CD4-positive, alpha-beta T cell treated with Interleukin-17A for 1 hour (primary cell): ENCODE measurements at regions not wholly inside any gene's neighbourhood (a gene's known extent, or its start where the extent isn't known, plus 50 kb on each side); places are given as distances from the start of the nearest gene placed in this dataset.

ENCODE experiments used
- DNase-seq: peaks from one replicate; pipeline ENCODE4 v3.0.0-alpha.2; 2020

DNA sequence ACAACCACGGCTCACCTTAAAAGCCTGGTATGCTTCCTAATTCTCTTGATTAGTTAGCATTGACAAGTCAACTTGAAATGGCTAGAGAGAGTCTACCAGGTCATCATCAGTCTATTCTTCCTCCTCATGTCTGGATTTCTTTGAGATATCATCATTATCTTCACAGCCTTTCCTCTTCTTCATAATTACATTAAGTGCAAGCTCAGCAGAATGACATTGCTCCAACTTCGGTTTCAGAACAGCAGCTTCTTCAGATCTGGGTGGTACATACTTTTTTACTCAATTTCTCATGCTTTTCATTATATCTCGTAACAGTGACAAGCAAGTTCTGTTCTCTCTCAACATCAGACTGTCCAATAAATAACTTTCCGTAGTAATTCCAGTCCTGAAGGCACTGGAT, 337.5 kb upstream of the TENM3 start:
- DNase-seq, result no peak

DNA sequence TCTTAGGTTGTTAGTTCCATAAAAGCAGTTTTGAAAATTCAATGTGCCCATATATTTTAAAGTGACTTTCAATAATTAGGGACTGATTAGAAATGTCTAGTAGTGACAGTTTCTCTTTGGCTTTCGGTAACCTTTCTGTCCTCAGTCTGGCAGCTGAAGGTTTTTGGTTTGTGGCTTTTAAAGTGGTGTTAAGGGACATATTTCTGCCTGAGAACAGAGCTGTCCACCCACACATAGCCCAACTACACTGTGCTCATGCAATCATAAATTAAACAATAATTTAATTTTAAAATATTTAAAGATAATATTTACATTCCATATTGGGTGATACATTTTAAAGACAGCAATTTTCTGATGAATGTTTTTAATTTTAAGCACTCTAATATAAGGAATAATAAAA, 335.0 kb upstream of the TENM3 start:
- DNase-seq, result no peak

DNA sequence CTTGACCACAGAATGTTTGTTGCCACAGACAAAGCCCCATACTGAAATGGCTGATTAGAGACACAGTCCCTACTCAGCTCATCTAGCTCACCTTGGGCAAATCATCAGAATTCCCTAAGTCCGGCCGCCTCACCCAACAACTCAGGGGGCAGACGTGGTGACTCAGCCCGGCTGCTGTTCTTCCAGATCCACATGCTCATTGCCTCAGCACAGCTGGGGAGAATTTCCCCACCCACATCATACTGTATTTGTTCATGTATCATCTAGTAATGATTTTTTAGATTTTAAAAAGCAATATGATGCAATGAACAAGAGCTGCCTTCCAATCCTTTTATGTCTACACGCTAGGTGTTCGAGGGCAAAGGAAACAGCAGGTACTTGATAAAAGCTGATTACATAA, 333.8 kb upstream of the TENM3 start:
- no peak for DNase-seq

DNA sequence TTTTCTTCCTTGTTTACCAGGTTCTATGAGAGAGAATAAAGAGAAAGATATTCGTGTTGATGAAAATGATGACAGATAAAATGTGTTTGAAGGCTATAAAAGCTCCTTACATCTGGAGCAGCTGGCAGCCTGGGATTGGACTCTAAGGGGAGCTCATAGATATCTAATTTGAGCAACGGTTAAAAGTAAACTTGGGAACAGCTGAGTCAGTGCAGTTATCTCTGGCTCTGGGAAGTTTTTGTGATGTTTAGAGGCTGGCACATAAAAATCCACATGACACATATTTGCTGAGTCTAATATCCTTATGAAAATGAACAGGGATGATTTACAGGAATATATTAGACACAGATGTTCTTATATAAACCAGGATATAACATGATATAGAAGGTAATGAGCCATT, 331.8 kb upstream of the TENM3 start:
- no peak for DNase-seq

- no peak for DNase-seq
Measured at GRCh38 chr4:181933471-181933870, 309.7 kb upstream of the TENM3 start.

GRCh38 chr4:181938631-181939030, 304.6 kb upstream of the TENM3 start:
- DNase-seq, result no peak

DNA sequence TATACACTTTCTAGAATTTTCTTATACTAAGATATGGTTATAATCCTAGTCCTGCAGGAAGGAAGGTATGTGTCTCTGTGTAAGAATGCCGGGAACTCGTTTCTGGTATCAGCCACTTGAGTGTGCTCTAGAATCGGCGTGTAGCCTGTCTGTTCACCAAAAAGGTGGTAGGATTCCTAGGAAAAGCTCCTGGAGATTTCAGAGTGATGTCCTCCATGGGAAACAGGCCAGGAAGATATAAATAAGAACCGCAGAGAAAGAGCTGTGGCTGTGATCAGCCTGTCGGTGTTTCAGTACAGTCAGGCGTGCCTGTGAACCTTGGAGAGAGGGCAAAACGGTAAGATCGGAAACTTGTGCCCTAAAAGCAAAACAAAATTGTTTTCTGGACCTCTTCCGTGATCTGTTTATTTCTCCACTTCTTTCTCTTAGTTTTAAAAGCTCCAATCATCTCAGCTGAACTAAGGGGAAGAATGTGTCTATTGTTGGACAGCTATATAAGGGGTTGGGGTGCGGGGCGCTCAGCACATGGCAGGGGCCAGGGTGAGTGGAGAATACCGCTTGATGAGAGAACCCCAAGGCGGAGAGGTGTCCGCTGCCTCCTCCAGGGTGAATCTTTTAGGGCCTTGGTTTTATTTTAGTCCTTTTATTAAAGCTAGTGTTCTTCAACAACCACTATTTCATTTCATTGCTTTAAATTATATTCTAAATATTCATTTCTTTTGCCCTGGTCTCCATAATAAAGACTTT, 303.8 kb upstream of the TENM3 start:
- no peak for DNase-seq

DNA sequence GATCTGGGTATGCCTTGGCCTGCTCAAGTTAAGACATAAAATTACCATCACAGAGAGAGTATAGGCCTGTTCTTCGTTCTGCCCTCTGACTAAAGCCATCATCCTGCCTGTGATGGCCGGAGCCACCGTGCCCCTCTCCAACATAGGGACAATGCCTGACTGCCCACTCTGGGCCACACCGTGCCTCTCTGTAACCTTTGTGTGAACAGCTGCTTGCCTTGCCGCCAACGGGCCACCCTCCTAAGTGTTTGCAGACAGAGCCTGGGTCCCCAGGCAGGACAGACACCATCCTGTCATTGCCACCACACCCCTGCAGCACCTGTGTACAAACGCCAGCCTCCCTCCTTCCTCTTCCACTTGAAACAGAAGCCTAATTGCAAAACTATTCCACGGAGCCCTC, 298.7 kb upstream of the TENM3 start:
- DNase-seq, result no peak

DNA sequence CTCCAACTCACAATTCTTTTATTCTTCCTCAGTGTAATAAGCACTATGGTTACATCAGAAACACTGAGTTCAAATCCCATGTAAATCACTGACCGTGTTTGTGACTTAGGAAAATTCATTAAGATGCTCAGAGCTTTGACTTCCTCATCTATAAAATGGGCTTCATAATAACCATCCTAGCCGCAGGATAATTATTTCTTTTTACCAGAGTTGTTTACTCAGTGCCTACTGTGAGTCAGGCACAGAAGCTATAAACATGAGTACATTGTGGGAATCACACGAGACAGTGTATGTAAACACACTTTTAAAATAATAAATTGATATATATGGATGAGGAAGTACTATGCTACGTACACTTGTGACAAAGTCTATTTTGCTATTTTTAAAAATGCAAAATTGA, 296.3 kb upstream of the TENM3 start:
- DNase-seq, result no peak

DNA sequence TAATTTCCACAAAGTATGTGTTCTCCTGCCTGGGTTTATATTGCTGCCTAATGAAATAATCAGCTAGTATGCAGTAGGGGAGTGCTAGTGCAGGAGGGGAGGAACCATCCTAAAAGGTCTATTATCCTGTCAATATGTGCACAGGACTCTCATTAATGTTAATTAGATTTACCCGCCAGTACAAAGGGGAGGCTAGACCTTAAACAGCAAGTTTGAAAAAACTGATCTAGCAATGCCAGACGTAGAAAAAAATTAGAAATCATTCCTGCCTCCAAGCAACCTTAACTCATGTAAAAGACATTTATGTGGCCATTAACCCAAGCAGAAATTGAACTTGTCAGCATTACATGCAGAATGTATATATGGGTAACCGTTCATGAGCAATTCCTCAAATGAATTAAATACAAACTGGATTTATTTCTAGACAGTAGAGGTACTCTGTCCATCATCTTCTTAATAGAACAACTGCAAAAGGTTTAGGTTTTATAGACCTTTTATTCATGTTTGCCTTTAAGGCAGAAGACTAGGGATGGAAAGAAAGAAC, 294.3 kb upstream of the TENM3 start:
- DNase-seq, result no peak

DNA sequence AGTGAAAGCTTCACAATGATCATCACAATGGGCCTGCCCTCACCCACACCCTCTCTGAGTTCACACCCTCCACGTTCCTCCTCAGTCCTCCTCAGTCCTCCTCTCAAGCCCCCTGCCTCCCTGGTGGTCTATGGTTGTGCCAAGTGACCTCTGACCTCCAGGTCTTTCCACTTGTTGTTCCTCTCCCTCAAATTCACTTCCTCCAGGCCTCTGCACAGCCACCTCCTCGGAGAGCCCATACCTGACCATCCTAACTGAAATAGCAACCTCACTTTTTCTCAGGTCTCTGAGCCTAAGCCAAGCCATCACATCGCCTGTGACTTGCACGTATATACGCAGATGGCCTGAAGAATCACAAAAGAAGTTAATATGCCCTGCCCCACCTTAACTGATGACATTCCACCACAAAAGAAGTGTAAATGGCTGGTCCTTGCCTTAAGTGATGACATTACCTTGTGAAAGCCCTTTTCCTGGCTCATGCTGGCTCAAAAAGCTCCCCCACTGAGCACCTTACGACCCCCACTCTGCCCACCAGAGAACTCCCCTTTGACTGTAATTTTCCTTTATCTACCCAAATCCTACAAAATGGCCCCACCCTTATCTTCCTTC, 293.4 kb upstream of the TENM3 start:
- no peak for DNase-seq

DNA sequence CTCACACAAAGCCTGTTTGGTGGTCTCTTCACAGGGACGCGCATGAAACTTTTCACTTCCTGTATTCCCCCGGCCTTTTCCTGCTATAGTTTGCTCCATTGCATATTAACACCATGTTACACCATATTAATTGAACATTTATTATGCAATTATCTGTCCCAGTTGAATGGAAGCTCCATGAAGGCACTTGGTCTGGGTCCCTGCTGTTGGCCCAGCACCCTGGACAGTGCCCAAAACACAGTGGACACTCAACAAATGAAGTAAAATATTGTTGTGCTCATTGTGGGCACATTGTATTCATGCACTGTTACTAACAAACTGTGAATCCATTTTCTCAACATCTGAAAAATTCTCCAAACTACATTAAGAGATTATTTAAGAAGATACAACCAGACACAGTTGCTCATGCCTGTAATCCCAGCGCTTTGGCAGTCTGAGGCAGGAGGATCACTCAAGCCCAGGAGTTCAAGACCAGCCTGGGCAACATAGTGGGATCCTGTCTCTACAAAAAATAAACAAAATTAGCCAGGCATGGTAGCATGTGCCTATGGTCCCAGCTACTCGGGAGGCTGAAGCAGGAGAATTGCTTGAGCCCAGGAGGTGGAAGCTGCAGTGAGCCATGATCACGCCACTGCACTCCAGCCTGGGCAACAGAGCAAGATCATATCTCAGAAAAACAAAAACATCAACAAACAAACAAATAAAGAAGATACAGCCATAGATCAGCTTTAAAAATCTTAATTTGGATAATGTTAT, 292.7 kb upstream of the TENM3 start:
- no peak for DNase-seq

DNA sequence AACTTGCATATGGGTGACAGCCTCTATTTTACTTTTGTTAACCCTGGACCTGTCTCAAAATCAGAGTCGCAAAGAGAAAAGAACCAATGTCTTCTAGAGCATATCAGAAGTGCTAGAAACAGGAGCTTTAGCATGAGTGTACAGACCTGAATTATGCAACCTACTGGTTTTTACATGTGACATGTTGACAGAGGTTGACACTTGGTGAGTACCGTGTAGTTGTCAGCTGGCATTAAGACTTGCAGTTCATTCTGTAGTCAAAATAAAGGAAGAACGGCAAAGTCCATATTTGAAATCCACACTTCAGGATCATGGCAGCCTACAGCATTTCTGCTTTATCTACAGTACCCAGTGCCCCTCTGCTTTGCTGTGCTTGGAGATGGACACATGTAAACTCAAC, 291.9 kb upstream of the TENM3 start:
- DNase-seq, result no peak

GRCh38 chr4:181952478-181952877, 290.7 kb upstream of the TENM3 start:
- DNase-seq, result no peak

DNA sequence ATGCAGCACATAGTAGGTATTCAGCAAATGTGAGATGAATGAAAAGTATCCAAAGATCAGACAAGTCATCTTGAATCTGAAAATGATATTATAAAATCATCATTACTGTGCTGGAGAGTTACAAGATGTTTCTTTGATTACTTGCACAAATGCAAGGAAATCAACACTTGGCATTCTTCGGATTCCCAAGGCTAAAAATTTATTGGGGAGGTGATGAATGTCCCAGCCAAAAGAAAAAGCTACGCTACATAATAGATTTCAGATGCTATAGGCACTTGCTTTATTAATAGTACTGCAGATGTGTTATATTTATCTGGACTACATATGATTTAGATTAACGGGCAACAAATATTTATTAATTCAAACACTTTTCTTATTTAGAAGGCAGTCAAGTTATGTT, 286.7 kb upstream of the TENM3 start:
- no peak for DNase-seq

GRCh38 chr4:181957088-181957487, 286.1 kb upstream of the TENM3 start:
- no peak for DNase-seq

DNA sequence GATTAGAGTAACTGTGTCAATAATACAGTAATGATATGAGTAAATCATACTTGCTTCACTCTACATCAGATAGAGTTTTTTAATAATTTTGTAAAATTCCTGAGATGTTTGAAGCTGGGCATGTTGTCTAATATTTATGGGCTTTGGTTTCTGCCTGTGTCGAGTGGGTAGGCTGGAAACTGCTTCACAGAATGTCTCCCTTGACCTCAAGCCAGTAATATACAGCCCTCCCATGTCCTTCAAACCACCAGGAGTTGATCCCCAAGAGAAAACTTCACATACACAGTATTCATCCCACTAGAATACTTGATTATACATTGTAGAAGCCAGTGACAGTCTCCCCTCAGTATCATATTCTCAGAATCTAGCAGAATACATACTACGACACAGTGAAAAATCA, 284.8 kb upstream of the TENM3 start:
- no peak for DNase-seq

DNA sequence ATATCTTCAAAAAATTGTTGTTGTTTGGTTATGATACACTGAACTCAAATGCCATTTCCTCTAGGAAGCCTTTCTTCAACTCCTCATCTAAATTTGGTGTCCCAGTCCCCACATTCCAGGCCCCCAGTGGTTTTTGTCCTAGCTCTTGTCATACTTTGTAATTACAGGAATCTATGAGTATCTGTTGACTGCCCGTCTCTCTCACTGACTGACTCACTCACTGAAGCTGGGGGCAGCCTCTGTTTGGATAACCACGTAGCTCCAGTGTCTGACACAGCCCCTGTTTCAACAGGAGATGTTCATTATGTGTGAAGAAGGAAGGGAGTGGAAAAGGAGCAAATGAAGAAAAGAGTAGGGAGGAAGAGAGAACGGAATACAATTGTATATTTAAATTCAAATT, 284.1 kb upstream of the TENM3 start:
- DNase-seq, result no peak

GRCh38 chr4:181960384-181960783, 282.8 kb upstream of the TENM3 start:
- DNase-seq, result no peak

DNA sequence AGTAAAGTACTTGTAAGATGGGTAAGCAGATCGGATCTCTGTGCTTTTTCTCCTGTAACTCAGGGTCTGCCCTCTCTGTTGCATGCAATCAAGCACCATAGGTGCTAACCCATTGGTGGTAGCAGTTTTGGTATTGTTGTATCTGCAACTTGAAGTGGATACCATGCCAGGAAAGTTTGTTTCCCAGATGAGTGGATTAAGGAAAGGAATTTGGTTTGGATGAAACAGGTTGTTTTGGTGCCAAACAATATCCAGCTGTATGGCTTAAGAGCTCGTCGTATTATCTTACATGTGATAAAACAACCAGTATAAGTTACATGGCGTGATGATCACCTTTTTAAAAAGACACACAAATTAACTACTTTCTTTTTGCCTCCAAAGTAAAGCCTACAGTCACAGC, 280.9 kb upstream of the TENM3 start:
- DNase-seq, result no peak

GRCh38 chr4:181964731-181965130, 278.5 kb upstream of the TENM3 start:
- DNase-seq, result no peak

GRCh38 chr4:181966104-181966551, 277.1 kb upstream of the TENM3 start:
- DNase-seq, result no peak

- no peak for DNase-seq
Measured at GRCh38 chr4:181967401-181967800, 275.8 kb upstream of the TENM3 start.

GRCh38 chr4:181968371-181968770, 274.8 kb upstream of the TENM3 start:
- DNase-seq, result no peak
